ACC112 (cell line): ENCODE measurements at regions not wholly inside any gene's neighbourhood (a gene's known extent, or its start where the extent isn't known, plus 50 kb on each side); places are given as distances from the start of the nearest gene placed in this dataset.

Source experiments
- H2AFZ ChIP-seq: fragments of 200-600 bp; sonication (generic); one replicate; pipeline ENCODE4 v1.6.0; 2017; ENCODE audit warnings: antibody characterized with exemption, low read length; ENCODE audit not compliant: unreplicated experiment
- H3K27ac ChIP-seq: fragments of 200-600 bp; sonication (generic); 2 replicates; pipeline ENCODE4 v1.5.1; 2014; ENCODE audit warnings: low read depth, mild to moderate bottlenecking, antibody characterized with exemption, low read length, moderate library complexity
- H3K27me3 ChIP-seq: fragments of 200-600 bp; sonication (generic); 2 replicates; pipeline ENCODE4 v1.6.1; 2014; ENCODE audit warnings: mild to moderate bottlenecking, antibody characterized with exemption, low read length, moderate library complexity, mixed read lengths; ENCODE audit not compliant: insufficient read depth
- H3K36me3 ChIP-seq: fragments of 200-600 bp; sonication (generic); 2 replicates; pipeline ENCODE4 v1.6.1; 2016; ENCODE audit warnings: mild to moderate bottlenecking, antibody characterized with exemption, low read length, moderate library complexity, mixed read lengths; ENCODE audit not compliant: insufficient read depth
- H3K4me1 ChIP-seq: fragments of 200-600 bp; sonication (generic); one replicate; pipeline ENCODE4 v1.6.1; 2016; ENCODE audit warnings: low read length, mixed read lengths; ENCODE audit not compliant: insufficient read depth, unreplicated experiment, control insufficient read depth
- H3K4me3 ChIP-seq: fragments of 200-600 bp; sonication (generic); 2 replicates; pipeline ENCODE4 v1.5.1; 2014; ENCODE audit warnings: mild to moderate bottlenecking, low read depth, low read length
- H3K79me2 ChIP-seq: fragments of 200-600 bp; sonication (generic); one replicate; pipeline ENCODE4 v1.6.0; 2016; ENCODE audit warnings: low read length; ENCODE audit not compliant: control insufficient read depth, unreplicated experiment, insufficient read depth

- no peaks in the 10 kb centered on the region for H3K36me3 ChIP-seq
- no peaks in the 10 kb centered on the region for H3K79me2 ChIP-seq
- no peak overlapping the region for H2AFZ ChIP-seq
- H3K4me1 ChIP-seq, result no peaks in the 10 kb centered on the region
- no peak overlapping the region for H3K27ac ChIP-seq
- no peak overlapping the region for H3K4me3 ChIP-seq
- no peaks in the 10 kb centered on the region for H3K27me3 ChIP-seq
These were observed 163.2 kb downstream of the DKK1 start for GRCh38 chr10:52477305-52477704.

GRCh38 chr10:52479567-52479966, 165.5 kb downstream of the DKK1 start:
- Histone ChIP-seq H3K27me3 (no peaks in the 10 kb centered on the region), H3K79me2 (no peaks in the 10 kb centered on the region), H3K27ac (no peak overlapping the region), H3K36me3 (no peaks in the 10 kb centered on the region), H3K4me1 (no peaks in the 10 kb centered on the region), H2AFZ (no peak overlapping the region), H3K4me3 (no peak overlapping the region)

GRCh38 chr10:52481986-52482555, 168.0 kb downstream of the DKK1 start:
- Histone ChIP-seq H3K36me3 (no peaks in the 10 kb centered on the region), H2AFZ (no peak overlapping the region), H3K79me2 (no peaks in the 10 kb centered on the region), H3K4me3 (no peak overlapping the region), H3K4me1 (peaks cover 16% of the 10 kb centered on the region), H3K27me3 (no peaks in the 10 kb centered on the region), H3K27ac (no peak overlapping the region)

- Histone ChIP-seq H2AFZ (no peak overlapping the region), H3K4me1 (peaks cover 32% of the 10 kb centered on the region), H3K27me3 (no peaks in the 10 kb centered on the region), H3K36me3 (no peaks in the 10 kb centered on the region), H3K79me2 (no peaks in the 10 kb centered on the region), H3K27ac (no peak overlapping the region), H3K4me3 (no peak overlapping the region)
These were observed 169.5 kb downstream of the DKK1 start for GRCh38 chr10:52483587-52483986.

GRCh38 chr10:52484206-52485065, 170.4 kb downstream of the DKK1 start:
- no peak overlapping the region for H3K4me3 ChIP-seq
- no peaks in the 10 kb centered on the region for H3K79me2 ChIP-seq
- peaks cover 36% of the 10 kb centered on the region for H3K4me1 ChIP-seq
- H3K27me3 ChIP-seq, result no peaks in the 10 kb centered on the region
- H3K36me3 ChIP-seq, result no peaks in the 10 kb centered on the region
- peak overlapping the region; percentile 52 for H2AFZ ChIP-seq
- H3K27ac ChIP-seq, result no peak overlapping the region

GRCh38 chr10:52485462-52485861, 171.4 kb downstream of the DKK1 start:
- Histone ChIP-seq H3K79me2 (no peaks in the 10 kb centered on the region), H3K4me1 (peaks cover 39% of the 10 kb centered on the region), H2AFZ (peak overlapping the region; percentile 68), H3K36me3 (no peaks in the 10 kb centered on the region), H3K27me3 (no peaks in the 10 kb centered on the region), H3K27ac (peak overlapping the region; percentile 91), H3K4me3 (no peak overlapping the region)

GRCh38 chr10:52486840-52487611, 172.9 kb downstream of the DKK1 start:
- H3K79me2 ChIP-seq, result no peaks in the 10 kb centered on the region
- H3K27ac ChIP-seq, result peak overlapping the region; percentile 91
- no peaks in the 10 kb centered on the region for H3K36me3 ChIP-seq
- H2AFZ ChIP-seq, result no peak overlapping the region
- peak overlapping the region; percentile 5; the same call in 1 of the 2 replicates for H3K4me3 ChIP-seq
- peaks cover 52% of the 10 kb centered on the region for H3K4me1 ChIP-seq
- H3K27me3 ChIP-seq, result no peaks in the 10 kb centered on the region

- peaks cover 52% of the 10 kb centered on the region for H3K4me1 ChIP-seq
- H3K79me2 ChIP-seq, result no peaks in the 10 kb centered on the region
- no peaks in the 10 kb centered on the region for H3K36me3 ChIP-seq
- peak overlapping the region; percentile 91 for H3K27ac ChIP-seq
- H3K27me3 ChIP-seq, result no peaks in the 10 kb centered on the region
- H3K4me3 ChIP-seq, result no peak overlapping the region
- peak overlapping the region; percentile 79 for H2AFZ ChIP-seq
These were observed 174.8 kb downstream of the DKK1 start for GRCh38 chr10:52488606-52489485.

GRCh38 chr10:52491246-52491995, 177.3 kb downstream of the DKK1 start:
- Histone ChIP-seq H3K4me3 (peak overlapping the region; percentile 17; the same call in 1 of the 2 replicates), H3K27ac (peak overlapping the region; percentile 44), H3K27me3 (no peaks in the 10 kb centered on the region), H3K4me1 (peaks cover 41% of the 10 kb centered on the region), H3K36me3 (no peaks in the 10 kb centered on the region), H2AFZ (peak overlapping the region; percentile 73), H3K79me2 (no peaks in the 10 kb centered on the region)
